Uterus (tissue), 2 donors: ENCODE measurements at regions not wholly inside any gene's neighbourhood (a gene's known extent, or its start where the extent isn't known, plus 50 kb on each side); places are given as distances from the start of the nearest gene placed in this dataset.

ENCODE experiments used
- POLR2A ChIP-seq, 2 donors: fragments of 450-650 bp; IDR thresholded peaks; one replicate each; pipeline ENCODE4 v1.6.1; 2016; ENCODE audit warnings: antibody characterized with exemption in 2 of 2, mild to moderate bottlenecking in 1 of 2, moderate library complexity in 1 of 2
- TF ChIP-seq, protein P1 (sequence below), 4 experiments: fragments of 200-600 bp in 2 of 4; fragments of 450-650 bp in 2 of 4; sonication (generic) in 2 of 4; IDR thresholded peaks; one replicate each; pipeline ENCODE4 v1.5.1; 2016 to 2019; ENCODE audit warnings: antibody characterized with exemption in 4 of 4, mild to moderate bottlenecking in 2 of 4, moderate library complexity in 1 of 4

DNA sequence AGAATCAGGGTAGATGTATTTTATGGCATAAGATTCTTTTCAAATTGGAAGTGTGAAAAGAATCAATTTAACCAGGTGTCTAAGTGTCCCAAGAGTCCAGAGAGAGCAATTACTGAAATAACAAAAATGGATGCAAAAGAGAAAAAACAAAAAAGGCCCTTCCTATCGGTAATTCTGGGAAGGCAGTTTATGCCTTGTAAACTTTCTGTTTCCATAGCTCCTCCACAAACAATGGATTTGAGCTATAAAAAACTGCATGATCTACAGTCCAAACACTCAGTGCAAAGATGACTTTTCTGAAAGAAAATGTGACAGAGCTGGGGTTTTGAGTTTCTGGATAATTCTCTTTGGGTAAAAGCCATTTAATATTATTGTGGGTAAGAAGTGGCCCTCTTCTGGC, 366.1 kb downstream of the EN1 start:
- TF ChIP-seq, protein P1, sequence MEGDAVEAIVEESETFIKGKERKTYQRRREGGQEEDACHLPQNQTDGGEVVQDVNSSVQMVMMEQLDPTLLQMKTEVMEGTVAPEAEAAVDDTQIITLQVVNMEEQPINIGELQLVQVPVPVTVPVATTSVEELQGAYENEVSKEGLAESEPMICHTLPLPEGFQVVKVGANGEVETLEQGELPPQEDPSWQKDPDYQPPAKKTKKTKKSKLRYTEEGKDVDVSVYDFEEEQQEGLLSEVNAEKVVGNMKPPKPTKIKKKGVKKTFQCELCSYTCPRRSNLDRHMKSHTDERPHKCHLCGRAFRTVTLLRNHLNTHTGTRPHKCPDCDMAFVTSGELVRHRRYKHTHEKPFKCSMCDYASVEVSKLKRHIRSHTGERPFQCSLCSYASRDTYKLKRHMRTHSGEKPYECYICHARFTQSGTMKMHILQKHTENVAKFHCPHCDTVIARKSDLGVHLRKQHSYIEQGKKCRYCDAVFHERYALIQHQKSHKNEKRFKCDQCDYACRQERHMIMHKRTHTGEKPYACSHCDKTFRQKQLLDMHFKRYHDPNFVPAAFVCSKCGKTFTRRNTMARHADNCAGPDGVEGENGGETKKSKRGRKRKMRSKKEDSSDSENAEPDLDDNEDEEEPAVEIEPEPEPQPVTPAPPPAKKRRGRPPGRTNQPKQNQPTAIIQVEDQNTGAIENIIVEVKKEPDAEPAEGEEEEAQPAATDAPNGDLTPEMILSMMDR (IDR thresholded peaks at IDR 0.05): no peak
- TF ChIP-seq POLR2A (IDR thresholded peaks at IDR 0.05): no peak
